GM18873 (cell line): ENCODE measurements at regions not wholly inside any gene's neighbourhood (a gene's known extent, or its start where the extent isn't known, plus 50 kb on each side); places are given as distances from the start of the nearest gene placed in this dataset.
"Not testable (repeated sequence)": the region's sequence is repeated elsewhere in the genome, so short reads cannot be mapped to it uniquely, and the experiment has no call there.

Experiments used
- ATAC-seq: cut with Tn5 transposase; IDR thresholded peaks from one replicate; pipeline ENCODE4 v1.9.1; 2021; ENCODE audit warnings: mild to moderate bottlenecking, moderate library complexity, moderate number of reproducible peaks; ENCODE audit not compliant: unreplicated experiment, low FRiP score

DNA sequence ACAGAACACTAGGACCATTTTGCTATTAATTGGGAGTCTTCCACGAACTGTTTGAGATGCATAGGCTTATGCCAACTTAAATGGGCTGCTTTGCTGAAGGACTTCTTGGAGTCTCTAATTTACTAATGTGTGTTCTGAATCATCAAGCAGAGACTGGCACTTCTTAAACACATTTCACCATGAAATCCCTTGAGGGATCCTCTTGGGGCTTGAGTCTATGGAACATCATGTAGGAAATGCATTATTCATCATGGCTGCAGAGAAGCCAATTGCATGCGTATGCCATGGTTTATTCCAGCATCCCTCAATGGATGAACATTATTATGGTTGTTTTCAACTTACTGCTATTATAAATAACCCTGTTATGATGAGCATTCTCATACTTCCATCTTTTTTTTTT is 73.4 kb downstream of the FGD2 start:
- ATAC-seq, result no peak

GRCh38 chr6:37081042-37081607 is 75.7 kb downstream of the FGD2 start:
- ATAC-seq, result no peak

GRCh38 chr6:37082390-37083130 is 77.1 kb downstream of the FGD2 start:
- ATAC-seq, result no peak

GRCh38 chr6:37083243-37084138 is 78.0 kb downstream of the FGD2 start:
- no peak for ATAC-seq

DNA sequence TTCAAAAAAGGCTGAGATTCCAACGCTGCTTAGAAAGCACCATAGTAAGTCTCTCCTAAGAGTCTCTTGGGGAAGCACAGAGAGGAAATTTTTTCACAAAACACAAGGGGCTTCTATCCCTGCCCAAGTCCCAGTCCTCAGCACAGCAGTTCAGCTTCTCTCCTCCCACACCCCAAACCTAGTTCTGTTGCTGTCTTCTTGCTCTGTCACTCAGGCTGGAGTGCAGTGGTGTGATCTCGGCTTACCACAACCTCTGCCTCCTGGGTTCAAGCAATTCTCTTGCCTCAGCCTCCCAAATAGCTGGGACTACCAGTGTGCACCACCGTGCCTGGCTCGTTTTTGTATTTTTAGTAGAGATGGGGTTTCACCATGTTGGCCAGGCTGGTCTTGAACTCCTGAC is 79.2 kb downstream of the FGD2 start:
- not testable (repeated sequence) for ATAC-seq

- ATAC-seq, result no peak
Measured at GRCh38 chr6:37085198-37085597, 79.7 kb downstream of the FGD2 start.

- no peak for ATAC-seq
Measured at GRCh38 chr6:37088897-37089296, 81.1 kb upstream of the PIM1 start.

DNA sequence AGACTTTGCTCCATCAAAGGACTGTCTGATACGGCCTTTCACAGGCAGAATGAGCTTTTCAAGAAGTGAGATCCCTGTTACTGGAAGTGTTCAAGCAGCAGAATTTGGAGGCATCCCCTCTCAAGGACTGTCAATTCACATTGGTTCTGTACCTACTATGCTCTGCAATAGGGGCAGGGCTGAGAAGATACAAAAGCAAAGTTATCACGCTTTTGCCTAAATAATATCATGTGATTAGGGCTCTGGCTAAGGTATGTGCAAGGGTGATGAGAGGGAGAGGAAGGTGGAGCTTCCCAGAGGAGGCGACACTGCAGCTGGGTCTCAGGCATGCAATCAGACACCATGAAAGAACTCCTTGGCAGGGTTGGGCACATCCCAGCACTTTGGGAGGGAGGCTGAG is 80.2 kb upstream of the PIM1 start:
- no peak for ATAC-seq

DNA sequence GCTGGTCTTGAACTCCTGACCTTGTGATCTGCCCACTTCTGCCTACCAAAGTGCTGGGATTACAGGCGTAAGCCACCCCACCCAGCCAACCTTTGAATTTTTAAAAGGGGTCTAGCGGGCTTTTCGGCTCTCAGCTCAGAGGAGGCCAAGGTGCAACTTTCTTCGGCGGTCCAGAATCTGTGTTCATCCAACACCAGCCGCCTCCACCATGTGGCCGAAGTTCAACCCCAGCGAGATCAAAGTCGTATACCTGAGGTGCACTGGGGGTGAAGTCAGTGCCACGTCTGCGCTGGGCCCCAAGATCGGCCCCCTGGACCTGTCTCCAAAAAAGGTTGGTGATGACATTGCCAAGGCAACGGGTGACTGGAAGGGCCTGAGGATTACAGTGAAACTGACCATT is 78.8 kb upstream of the PIM1 start:
- not testable (repeated sequence) for ATAC-seq

- not testable (repeated sequence) for ATAC-seq
Measured at GRCh38 chr6:37091586-37091985, 78.4 kb upstream of the PIM1 start.

DNA sequence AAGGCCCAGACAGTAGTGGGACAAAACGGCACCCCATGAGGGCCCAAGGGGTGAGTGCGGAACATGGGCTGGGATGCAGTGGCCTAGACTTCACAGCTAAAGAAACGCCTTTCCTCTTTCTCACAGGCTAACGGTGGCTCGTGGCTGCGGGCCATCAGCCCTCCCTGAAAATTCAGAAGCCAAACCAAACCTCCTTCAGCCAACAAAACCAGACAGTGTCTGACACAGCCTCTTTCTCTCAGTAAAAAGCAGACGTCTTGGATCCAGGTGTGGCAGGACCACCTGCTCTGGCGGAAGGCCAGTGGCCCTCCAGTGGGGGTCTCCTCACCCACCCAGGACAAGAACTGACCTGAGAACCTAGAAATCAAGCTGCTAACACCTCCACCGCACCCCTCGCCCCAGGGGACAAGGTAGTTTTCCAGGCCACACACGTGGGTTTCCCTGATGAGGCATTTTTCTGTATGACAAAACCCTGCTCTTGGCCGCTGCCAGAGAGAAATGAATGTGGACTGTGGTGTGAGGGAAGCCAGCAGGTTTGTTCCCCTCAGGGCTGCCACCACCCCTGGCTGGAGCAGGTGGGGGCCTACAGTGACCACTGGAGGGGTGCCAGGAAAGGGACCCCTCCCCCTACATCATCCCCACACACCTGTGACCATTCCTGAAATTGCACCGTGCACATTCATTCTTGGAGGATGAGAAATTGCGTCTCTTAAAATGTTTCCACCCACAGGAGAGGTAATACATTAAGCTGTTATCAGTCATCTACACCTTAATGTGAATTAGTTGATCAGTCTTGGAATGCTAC is 76.8 kb upstream of the PIM1 start:
- ATAC-seq, result no peak

GRCh38 chr6:37093728-37094069 is 76.3 kb upstream of the PIM1 start:
- ATAC-seq, result no peak

GRCh38 chr6:37095997-37096396 is 74.0 kb upstream of the PIM1 start:
- no peak for ATAC-seq

DNA sequence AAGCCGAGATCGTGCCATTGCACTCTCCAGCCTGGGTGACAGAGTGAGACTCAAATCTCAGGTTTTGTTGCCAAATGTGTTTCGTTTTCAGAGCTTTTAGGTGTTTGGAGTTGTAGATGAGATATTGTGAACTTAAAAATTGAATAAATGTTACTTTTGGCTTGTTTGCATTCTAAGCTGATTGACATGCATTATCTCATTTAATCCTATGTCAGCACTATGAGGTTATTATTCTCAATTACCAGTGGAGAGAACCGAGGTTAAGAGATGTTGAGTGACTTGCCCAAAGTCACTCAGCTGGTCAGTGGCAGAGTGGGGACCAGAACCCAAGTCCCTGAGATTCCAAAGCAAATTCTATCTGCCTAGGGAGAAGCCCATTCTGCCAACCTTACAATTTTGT is 72.6 kb upstream of the PIM1 start:
- no peak for ATAC-seq

- ATAC-seq, result no peak
Measured at GRCh38 chr6:37099442-37099841, 70.5 kb upstream of the PIM1 start.

DNA sequence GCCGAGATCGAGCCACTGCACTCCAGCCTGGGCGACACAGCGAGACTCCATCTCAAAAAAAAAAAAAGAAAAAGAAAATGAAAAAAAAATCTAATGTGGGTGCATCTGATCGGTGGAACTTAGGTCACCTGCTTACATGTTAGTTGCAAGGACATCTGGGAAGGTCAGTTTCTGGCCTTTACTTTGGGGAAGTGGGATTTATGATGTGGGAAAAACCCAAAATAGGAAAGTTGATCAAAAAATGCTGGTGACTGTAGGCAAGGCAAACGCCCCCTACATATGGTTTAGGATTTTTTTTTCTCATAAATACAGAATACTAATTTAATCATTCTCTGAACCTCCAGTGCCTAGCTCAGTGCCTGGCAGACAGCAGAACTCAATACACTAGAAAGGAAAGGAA is 69.2 kb upstream of the PIM1 start:
- no peak for ATAC-seq

- no peak for ATAC-seq
Measured at GRCh38 chr6:37101991-37102298, 68.0 kb upstream of the PIM1 start.

- peak; percentile 77 for ATAC-seq
Measured at GRCh38 chr6:37102299-37103168, 67.4 kb upstream of the PIM1 start.

DNA sequence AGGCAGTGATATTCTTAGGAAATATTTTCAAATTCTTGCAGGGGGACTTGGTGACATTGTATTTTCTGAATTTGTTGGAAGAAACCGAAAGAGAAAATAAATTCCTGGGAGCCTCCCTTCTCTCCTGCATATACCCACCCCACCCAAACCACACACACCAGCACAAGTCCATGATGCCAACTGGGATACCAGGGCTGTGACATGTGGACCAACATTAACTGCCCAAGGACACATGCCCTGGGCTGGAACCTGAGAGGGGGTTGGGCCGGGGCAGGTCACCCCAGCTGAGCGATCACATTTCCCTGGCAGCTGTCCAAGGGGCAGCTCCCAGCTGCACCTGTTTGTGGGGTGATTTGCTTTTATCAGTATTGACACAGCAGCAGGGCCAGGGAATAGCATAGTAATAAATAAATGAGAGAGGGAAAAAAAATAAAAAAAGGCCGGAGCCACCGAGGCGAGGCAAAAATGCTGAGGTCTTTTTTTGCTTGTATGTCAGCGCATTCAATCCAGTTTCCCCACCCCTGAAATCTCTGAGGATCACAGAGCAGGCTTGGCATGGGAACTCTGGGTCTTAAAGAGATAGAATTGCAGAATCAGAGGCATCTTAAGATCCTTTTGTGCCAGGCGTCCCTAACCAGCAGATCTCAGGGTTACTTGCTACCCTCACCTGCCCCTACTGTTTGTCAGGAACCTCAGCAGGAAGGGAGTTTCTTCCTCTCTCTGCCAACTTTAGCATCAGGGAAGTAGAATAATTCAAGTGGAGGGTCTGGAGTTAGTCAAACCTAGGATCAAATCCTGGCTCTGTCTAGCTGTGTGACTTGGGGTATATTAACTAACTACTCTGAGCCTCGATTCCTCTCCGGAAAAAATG is 66.5 kb upstream of the PIM1 start:
- no peak for ATAC-seq
